Karpas-422 (cell line): ENCODE measurements at regions not wholly inside any gene's neighbourhood (a gene's known extent, or its start where the extent isn't known, plus 50 kb on each side); places are given as distances from the start of the nearest gene placed in this dataset.

ENCODE experiments used
- DNase-seq: peaks from one replicate; pipeline ENCODE4 v3.0.0-alpha.2; 2015
- H2AFZ ChIP-seq: fragments of 200-600 bp; sonication (generic); 2 replicates; pipeline ENCODE4 v1.6.1; 2014; ENCODE audit warnings: antibody characterized with exemption, low read length, mixed read lengths
- H3K27ac ChIP-seq: fragments of 200-600 bp; sonication (generic); 2 replicates; pipeline ENCODE4 v1.5.1; 2014; ENCODE audit warnings: mild to moderate bottlenecking, low read length, moderate library complexity
- H3K27me3 ChIP-seq: fragments of 200-600 bp; sonication (generic); 2 replicates; pipeline ENCODE4 v1.6.1; 2014; ENCODE audit warnings: low read length, mixed read lengths
- H3K36me3 ChIP-seq: fragments of 200-600 bp; sonication (generic); 2 replicates; pipeline ENCODE4 v1.6.1; 2014; ENCODE audit warnings: low read length, mixed read lengths; ENCODE audit not compliant: insufficient read depth
- H3K4me1 ChIP-seq: fragments of 200-600 bp; sonication (generic); 2 replicates; pipeline ENCODE4 v1.6.1; 2014; ENCODE audit warnings: mild to moderate bottlenecking, low read length, mixed read lengths
- H3K4me2 ChIP-seq: fragments of 200-600 bp; sonication (generic); 2 replicates; pipeline ENCODE4 v1.6.1; 2014; ENCODE audit warnings: low read length, low read depth, mild to moderate bottlenecking; ENCODE audit not compliant: poor library complexity, severe bottlenecking
- H3K4me3 ChIP-seq: fragments of 200-600 bp; sonication (generic); 2 replicates; pipeline ENCODE4 v1.5.1; 2014; ENCODE audit warnings: mild to moderate bottlenecking, antibody characterized with exemption, low read length, mixed read lengths
- H3K79me2 ChIP-seq: fragments of 200-600 bp; sonication (generic); 2 replicates; pipeline ENCODE4 v1.6.1; 2014; ENCODE audit warnings: mild to moderate bottlenecking, low read length, mixed read lengths
- H3K9ac ChIP-seq: fragments of 200-600 bp; sonication (generic); 2 replicates; pipeline ENCODE4 v1.6.0; 2014; ENCODE audit warnings: low read length
- H3K9me2 ChIP-seq: fragments of 200-600 bp; sonication (generic), shearing (Covaris generic); replicated peaks from 2 replicates; pipeline ENCODE4 v1.6.0; 2014; ENCODE audit warnings: mild to moderate bottlenecking, low read length, moderate library complexity; ENCODE audit not compliant: insufficient read depth
- H3K9me3 ChIP-seq: fragments of 300-700, 200-600 bp; sonication (generic); 2 replicates; pipeline ENCODE4 v1.6.1; 2014; ENCODE audit warnings: low read length, mixed read lengths
- H4K20me1 ChIP-seq: fragments of 200-600 bp; sonication (generic); 2 replicates; pipeline ENCODE4 v1.6.1; 2014; ENCODE audit warnings: mild to moderate bottlenecking, antibody characterized with exemption, low read length, low read depth; ENCODE audit not compliant: insufficient read depth

- no peaks in the 10 kb centered on the region; the same call in 1 of the 2 replicates for H3K27me3 ChIP-seq
- no peak overlapping the region for H3K4me2 ChIP-seq
- no peak for DNase-seq
- H3K9me3 ChIP-seq: no peaks in the 10 kb centered on the region
- no peak overlapping the region for H3K4me3 ChIP-seq
- no peaks in the 10 kb centered on the region for H3K9me2 ChIP-seq
- H3K36me3 ChIP-seq: no peaks in the 10 kb centered on the region
- no peak overlapping the region for H3K9ac ChIP-seq
- no peak overlapping the region for H2AFZ ChIP-seq
- no peaks in the 10 kb centered on the region for H3K79me2 ChIP-seq
- peaks cover 26% of the 10 kb centered on the region for H3K4me1 ChIP-seq
- no peaks in the 10 kb centered on the region for H4K20me1 ChIP-seq
- H3K27ac ChIP-seq: no peak overlapping the region
Measured at GRCh38 chr5:148909766-148910165, 83.4 kb downstream of the ADRB2 start.

GRCh38 chr5:148910216-148910615 lies 83.8 kb downstream of the ADRB2 start:
- peaks cover 26% of the 10 kb centered on the region for H3K4me1 ChIP-seq
- H3K9me3 ChIP-seq: no peaks in the 10 kb centered on the region
- H3K9me2 ChIP-seq: no peaks in the 10 kb centered on the region
- no peak overlapping the region for H2AFZ ChIP-seq
- no peaks in the 10 kb centered on the region; the same call in 1 of the 2 replicates for H3K27me3 ChIP-seq
- no peak overlapping the region for H3K9ac ChIP-seq
- no peak overlapping the region for H3K27ac ChIP-seq
- H3K4me3 ChIP-seq: no peak overlapping the region
- no peak overlapping the region for H3K4me2 ChIP-seq
- no peaks in the 10 kb centered on the region for H3K79me2 ChIP-seq
- no peak for DNase-seq
- H4K20me1 ChIP-seq: no peaks in the 10 kb centered on the region
- H3K36me3 ChIP-seq: no peaks in the 10 kb centered on the region

- Histone ChIP-seq H3K36me3 (no peaks in the 10 kb centered on the region), H3K4me2 (no peak overlapping the region), H3K4me1 (peaks cover 26% of the 10 kb centered on the region), H4K20me1 (no peaks in the 10 kb centered on the region), H3K9me3 (no peaks in the 10 kb centered on the region), H2AFZ (no peak overlapping the region), H3K79me2 (no peaks in the 10 kb centered on the region), H3K9me2 (no peaks in the 10 kb centered on the region), H3K27ac (no peak overlapping the region), H3K4me3 (no peak overlapping the region), H3K27me3 (no peaks in the 10 kb centered on the region; the same call in 1 of the 2 replicates), H3K9ac (no peak overlapping the region)
- no peak for DNase-seq
Measured at GRCh38 chr5:148910686-148911361, 84.4 kb downstream of the ADRB2 start.

GRCh38 chr5:148911386-148911785 lies 85.0 kb downstream of the ADRB2 start:
- Histone ChIP-seq H3K9me3 (no peaks in the 10 kb centered on the region), H3K4me2 (no peak overlapping the region), H3K36me3 (no peaks in the 10 kb centered on the region), H3K79me2 (no peaks in the 10 kb centered on the region), H3K9me2 (no peaks in the 10 kb centered on the region), H3K4me3 (no peak overlapping the region), H2AFZ (no peak overlapping the region), H3K27ac (no peak overlapping the region), H3K4me1 (peaks cover 26% of the 10 kb centered on the region), H4K20me1 (no peaks in the 10 kb centered on the region), H3K27me3 (no peaks in the 10 kb centered on the region; the same call in 1 of the 2 replicates), H3K9ac (no peak overlapping the region)
- no peak for DNase-seq

GRCh38 chr5:148912146-148912545 lies 85.7 kb downstream of the ADRB2 start:
- Histone ChIP-seq H3K36me3 (no peaks in the 10 kb centered on the region), H3K4me3 (no peak overlapping the region), H3K9me2 (no peaks in the 10 kb centered on the region), H3K9ac (no peak overlapping the region), H2AFZ (no peak overlapping the region), H4K20me1 (no peaks in the 10 kb centered on the region), H3K27me3 (no peaks in the 10 kb centered on the region; the same call in 1 of the 2 replicates), H3K4me2 (no peak overlapping the region), H3K27ac (no peak overlapping the region), H3K9me3 (no peaks in the 10 kb centered on the region), H3K4me1 (peaks cover 26% of the 10 kb centered on the region), H3K79me2 (no peaks in the 10 kb centered on the region)
- no peak for DNase-seq

- H3K27ac ChIP-seq: no peak overlapping the region
- H3K79me2 ChIP-seq: no peaks in the 10 kb centered on the region
- no peaks in the 10 kb centered on the region for H3K36me3 ChIP-seq
- no peaks in the 10 kb centered on the region for H3K9me3 ChIP-seq
- H3K27me3 ChIP-seq: no peaks in the 10 kb centered on the region; the same call in 1 of the 2 replicates
- peaks cover 25% of the 10 kb centered on the region for H3K4me1 ChIP-seq
- no peak overlapping the region for H3K4me2 ChIP-seq
- H3K9ac ChIP-seq: no peak overlapping the region
- no peak overlapping the region for H2AFZ ChIP-seq
- no peak for DNase-seq
- H4K20me1 ChIP-seq: no peaks in the 10 kb centered on the region
- no peak overlapping the region for H3K4me3 ChIP-seq
- H3K9me2 ChIP-seq: no peaks in the 10 kb centered on the region
Measured at GRCh38 chr5:148912714-148913398, 86.4 kb downstream of the ADRB2 start.

GRCh38 chr5:148913493-148913892 lies 87.1 kb downstream of the ADRB2 start:
- peaks cover 19% of the 10 kb centered on the region for H3K4me1 ChIP-seq
- no peaks in the 10 kb centered on the region for H3K36me3 ChIP-seq
- H4K20me1 ChIP-seq: no peaks in the 10 kb centered on the region
- no peak overlapping the region for H3K4me2 ChIP-seq
- H3K79me2 ChIP-seq: no peaks in the 10 kb centered on the region
- no peak overlapping the region for H3K27ac ChIP-seq
- H3K9ac ChIP-seq: no peak overlapping the region
- H3K9me3 ChIP-seq: no peaks in the 10 kb centered on the region
- DNase-seq: no peak
- H3K4me3 ChIP-seq: no peak overlapping the region
- H3K27me3 ChIP-seq: no peaks in the 10 kb centered on the region
- no peak overlapping the region for H2AFZ ChIP-seq
- no peaks in the 10 kb centered on the region for H3K9me2 ChIP-seq

- Histone ChIP-seq H3K27me3 (no peaks in the 10 kb centered on the region), H3K4me2 (no peak overlapping the region), H2AFZ (no peak overlapping the region)
Measured at GRCh38 chr5:148913985-148914431, 87.6 kb downstream of the ADRB2 start.

More at GRCh38 chr5:148913985-148914431, 87.6 kb downstream of the ADRB2 start:
- Histone ChIP-seq H3K9me2 (no peaks in the 10 kb centered on the region), H3K4me3 (no peak overlapping the region), H3K4me1 (peaks cover 14% of the 10 kb centered on the region), H3K27ac (no peak overlapping the region), H3K79me2 (no peaks in the 10 kb centered on the region), H3K9me3 (no peaks in the 10 kb centered on the region), H3K36me3 (no peaks in the 10 kb centered on the region), H3K9ac (no peak overlapping the region), H4K20me1 (no peaks in the 10 kb centered on the region)
- no peak for DNase-seq
